Right lobe of liver (tissue), 6 donors: ENCODE measurements at regions not wholly inside any gene's neighbourhood (a gene's known extent, or its start where the extent isn't known, plus 50 kb on each side); places are given as distances from the start of the nearest gene placed in this dataset.

Experiments
- ATAC-seq, 4 donors: fragments of 200-7000 bp; cut with Tn5 transposase; one replicate each; pipeline ENCODE4 v1.9.1; 2020; ENCODE audit warnings: mild to moderate bottlenecking in 4 of 4, moderate library complexity in 4 of 4
- DNase-seq, 3 donors: peaks; one replicate each; pipeline ENCODE4 v3.0.0-alpha.2; 2020
- H3K27ac ChIP-seq, 3 donors: fragments of 200-600 bp; one replicate each; pipeline ENCODE4 v1.8.0; 2022
- H3K27me3 ChIP-seq, 2 donors: fragments of 200-600 bp; one replicate each; pipeline ENCODE4 v1.8.0; 2022
- H3K36me3 ChIP-seq, 4 donors: fragments of 200-600 bp; sonication (generic) in 1 of 4; one replicate each; pipeline versions ENCODE4 v1.5.1 to v1.8.0; 2017 to 2022; ENCODE audit warnings: control low read depth in 1 of 4
- H3K4me1 ChIP-seq, 4 donors: fragments of 200-600 bp; sonication (generic) in 1 of 4; one replicate each; pipeline versions ENCODE4 v1.5.1 to v1.8.0; 2017 to 2022; ENCODE audit warnings: control low read depth in 1 of 4
- H3K4me3 ChIP-seq, 3 donors: fragments of 200-600 bp; one replicate each; pipeline ENCODE4 v1.8.0; 2022
- H3K9me3 ChIP-seq, 4 donors: fragments of 200-600 bp; sonication (generic) in 1 of 4; one replicate each; pipeline versions ENCODE4 v1.5.1 to v1.8.0; 2017 to 2022; ENCODE audit warnings: control low read depth in 1 of 4
- POLR2A ChIP-seq: fragments of 450-650 bp; IDR thresholded peaks from one replicate; pipeline ENCODE4 v1.6.1; 2017; ENCODE audit warnings: antibody characterized with exemption, mild to moderate bottlenecking
- WGBS: methylation state at CpG from one replicate; pipeline ENCODE4 v1.1.6; 2018; ENCODE audit warnings: low coverage, low lambda C conversion rate; ENCODE audit not compliant: insufficient coverage; ENCODE audit errors: missing lambda C conversion rate; 5-methylcytosine and 5-hydroxymethylcytosine counted together
- intact Hi-C, 2 donors: fragments of 100-400 bp; cut with DNase I; formaldehyde crosslinking; loops; one replicate each; pipeline versions ENCODE4 v1.11.2 to v1.14.1; 2022
- TF ChIP-seq, protein P1 (sequence below), 4 donors: fragments of 200-600 bp in 3 of 4; fragments of 450-650 bp in 1 of 4; IDR thresholded peaks; one replicate each; pipeline versions ENCODE4 v1.5.1 to v1.8.0; 2016 to 2022; ENCODE audit warnings: antibody characterized with exemption in 4 of 4, mild to moderate bottlenecking in 2 of 4
- donor health status: DM: no; HTN: yes; CAD: no.
- donor health status: DM: no; HTN: no; CAD: no.
- donor health status: DM: no; HTN: no; CAD: no.
- donor health status: DM: no; HTN: yes; CAD: no.
- donor health status: DM: no; HTN: yes; CAD: no.

DNA sequence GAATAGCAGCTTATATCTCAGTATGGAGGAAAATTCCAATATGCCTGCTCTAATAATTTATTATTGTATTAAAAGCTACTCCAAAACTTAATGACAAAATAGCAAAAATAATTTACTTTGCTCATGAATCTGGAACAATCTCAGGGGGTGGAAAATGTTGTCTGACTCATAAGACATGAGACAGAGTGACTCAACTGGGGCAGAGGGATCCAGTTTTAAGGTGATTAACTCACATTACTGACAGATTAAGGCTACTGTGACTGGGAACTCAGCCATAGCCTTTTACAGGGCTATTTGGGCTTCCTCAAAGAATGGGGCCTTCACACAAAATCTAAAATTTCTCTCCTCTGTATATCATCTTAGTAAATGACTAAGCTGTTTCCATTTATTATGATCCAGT, 1172.9 kb downstream of the CDH12 start:
- H3K9me3 ChIP-seq: no peaks in the 10 kb centered on the region
- TF ChIP-seq, protein P1, sequence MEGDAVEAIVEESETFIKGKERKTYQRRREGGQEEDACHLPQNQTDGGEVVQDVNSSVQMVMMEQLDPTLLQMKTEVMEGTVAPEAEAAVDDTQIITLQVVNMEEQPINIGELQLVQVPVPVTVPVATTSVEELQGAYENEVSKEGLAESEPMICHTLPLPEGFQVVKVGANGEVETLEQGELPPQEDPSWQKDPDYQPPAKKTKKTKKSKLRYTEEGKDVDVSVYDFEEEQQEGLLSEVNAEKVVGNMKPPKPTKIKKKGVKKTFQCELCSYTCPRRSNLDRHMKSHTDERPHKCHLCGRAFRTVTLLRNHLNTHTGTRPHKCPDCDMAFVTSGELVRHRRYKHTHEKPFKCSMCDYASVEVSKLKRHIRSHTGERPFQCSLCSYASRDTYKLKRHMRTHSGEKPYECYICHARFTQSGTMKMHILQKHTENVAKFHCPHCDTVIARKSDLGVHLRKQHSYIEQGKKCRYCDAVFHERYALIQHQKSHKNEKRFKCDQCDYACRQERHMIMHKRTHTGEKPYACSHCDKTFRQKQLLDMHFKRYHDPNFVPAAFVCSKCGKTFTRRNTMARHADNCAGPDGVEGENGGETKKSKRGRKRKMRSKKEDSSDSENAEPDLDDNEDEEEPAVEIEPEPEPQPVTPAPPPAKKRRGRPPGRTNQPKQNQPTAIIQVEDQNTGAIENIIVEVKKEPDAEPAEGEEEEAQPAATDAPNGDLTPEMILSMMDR (IDR thresholded peaks at IDR 0.05): no peak
- TF ChIP-seq POLR2A: no peak
- ATAC-seq (no peak), DNase-seq (no peak)
- no peaks in the 10 kb centered on the region for H3K27me3 ChIP-seq
- no peaks in the 10 kb centered on the region for H3K36me3 ChIP-seq
- no peaks in the 10 kb centered on the region for H3K4me1 ChIP-seq
- intact Hi-C loops: no loop called here
- no peak overlapping the region for H3K4me3 ChIP-seq
- H3K27ac ChIP-seq: no peak overlapping the region

DNA sequence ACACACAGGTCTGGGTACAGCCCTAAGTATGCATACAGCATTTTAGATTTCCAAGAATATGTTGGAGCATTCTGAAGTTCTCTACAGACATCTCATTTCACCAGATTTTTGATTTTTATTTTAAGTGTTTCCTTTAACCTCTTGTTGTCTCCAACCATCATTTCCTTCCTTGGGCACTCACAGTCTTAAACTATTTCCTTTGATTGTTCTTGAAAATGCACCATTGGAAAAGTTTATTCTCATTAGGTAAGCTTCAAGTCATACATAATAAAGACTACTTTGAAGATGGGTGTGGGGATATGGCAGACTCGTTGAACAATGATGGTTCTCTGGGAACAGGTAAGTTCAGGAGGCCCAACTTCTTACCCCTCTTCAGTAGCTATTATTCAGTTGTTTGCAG, 1174.6 kb downstream of the CDH12 start:
- Histone ChIP-seq H3K4me3 (no peak overlapping the region), H3K4me1 (no peaks in the 10 kb centered on the region), H3K9me3 (no peaks in the 10 kb centered on the region), H3K36me3 (no peaks in the 10 kb centered on the region), H3K27ac (no peak overlapping the region), H3K27me3 (no peaks in the 10 kb centered on the region)
- 28% methylated on average over 1 of the region's 1 CpG for WGBS
- intact Hi-C loops: no loop called here
- DNase-seq: no peak
- ATAC-seq: no peak
- TF ChIP-seq, protein P1 (IDR thresholded peaks at IDR 0.05): no peak
- no peak for TF ChIP-seq POLR2A

DNA sequence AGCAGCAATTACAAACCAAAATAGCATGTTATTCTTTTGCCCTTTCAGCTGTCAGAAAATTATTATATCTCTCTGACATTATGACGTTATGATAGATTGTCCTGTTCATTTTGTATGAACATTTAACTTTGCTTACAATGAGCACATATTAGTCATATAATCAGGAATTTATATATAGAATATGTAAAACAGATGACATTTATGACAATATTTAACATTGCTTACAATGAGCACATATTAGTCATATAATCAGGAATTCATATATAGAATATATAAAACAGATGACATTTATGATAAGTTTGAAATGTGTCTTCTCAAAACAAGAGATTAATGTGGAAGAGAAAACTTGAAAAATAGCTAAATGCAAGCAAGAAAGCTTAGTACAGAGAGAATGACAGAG, 1180.2 kb downstream of the CDH12 start:
- Histone ChIP-seq H3K4me3 (no peak overlapping the region), H3K36me3 (no peaks in the 10 kb centered on the region), H3K4me1 (no peaks in the 10 kb centered on the region), H3K27me3 (no peaks in the 10 kb centered on the region), H3K27ac (no peak overlapping the region), H3K9me3 (no peaks in the 10 kb centered on the region)
- intact Hi-C loops: no loop called here
- WGBS: 44% methylated on average over 1 of the region's 1 CpG
- DNase-seq (no peak), ATAC-seq (no peak)
- TF ChIP-seq POLR2A: no peak
- TF ChIP-seq, protein P1 (IDR thresholded peaks at IDR 0.05): no peak

DNA sequence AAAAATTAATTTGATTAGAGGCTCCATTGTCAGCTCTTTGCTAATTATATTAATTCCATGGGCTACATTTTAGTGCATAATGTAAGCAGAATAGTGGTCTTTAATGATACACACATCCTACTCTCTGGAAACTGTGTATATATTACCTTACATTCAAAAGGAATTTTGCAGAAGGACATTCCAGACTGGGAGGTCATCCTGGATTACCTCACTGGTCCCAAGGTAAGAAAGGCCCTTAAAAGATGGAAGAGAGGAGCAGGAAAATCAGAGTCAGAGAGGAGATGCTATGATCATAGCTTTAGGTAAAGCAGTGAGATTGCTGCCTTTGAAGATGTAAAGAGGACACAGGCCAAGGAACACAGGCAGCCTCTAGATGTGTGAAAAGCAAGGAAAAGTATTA, 1180.8 kb downstream of the CDH12 start:
- Histone ChIP-seq H3K27me3 (no peaks in the 10 kb centered on the region), H3K4me3 (no peak overlapping the region), H3K9me3 (no peaks in the 10 kb centered on the region), H3K4me1 (no peaks in the 10 kb centered on the region), H3K27ac (no peak overlapping the region), H3K36me3 (no peaks in the 10 kb centered on the region)
- DNase-seq (no peak), ATAC-seq (no peak)
- TF ChIP-seq POLR2A: no peak
- TF ChIP-seq, protein P1 (IDR thresholded peaks at IDR 0.05): no peak
- intact Hi-C loops: no loop called here

DNA sequence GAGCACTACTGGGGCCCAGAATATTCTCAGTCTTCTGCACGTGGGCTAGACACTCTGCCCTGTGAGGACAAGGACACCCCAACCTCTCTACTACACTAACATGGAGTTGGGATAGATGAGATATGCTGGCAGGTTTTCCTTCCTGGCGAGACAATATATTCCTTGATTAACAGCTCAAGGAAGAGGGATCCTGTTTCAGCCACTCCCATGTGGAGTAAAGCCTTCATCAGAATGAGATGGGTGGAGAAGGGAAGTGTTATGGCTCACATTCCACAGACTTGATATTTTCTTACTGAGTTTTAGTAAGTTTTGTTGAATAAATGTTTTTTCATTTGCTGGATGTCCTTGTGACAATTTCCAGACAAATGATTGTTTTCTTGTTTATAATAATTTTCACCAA, 1187.6 kb downstream of the CDH12 start:
- 25% methylated on average over 2 of the region's 2 CpGs for WGBS
- DNase-seq: no peak
- Histone ChIP-seq H3K27ac (no peak overlapping the region), H3K4me1 (no peaks in the 10 kb centered on the region), H3K36me3 (no peaks in the 10 kb centered on the region), H3K4me3 (no peak overlapping the region), H3K9me3 (no peaks in the 10 kb centered on the region), H3K27me3 (no peaks in the 10 kb centered on the region)
- intact Hi-C loops: no loop called here
- ATAC-seq: no peak
- no peak for TF ChIP-seq POLR2A
- TF ChIP-seq, protein P1 (IDR thresholded peaks at IDR 0.05): no peak
